ENCODE measurements at regions not wholly inside any gene's neighbourhood (a gene's known extent, or its start where the extent isn't known, plus 50 kb on each side); places are given as distances from the start of the nearest gene placed in this dataset.
"Not testable (repeated sequence)": the region's sequence is repeated elsewhere in the genome, so short reads cannot be mapped to it uniquely, and the experiment has no call there.

DNA sequence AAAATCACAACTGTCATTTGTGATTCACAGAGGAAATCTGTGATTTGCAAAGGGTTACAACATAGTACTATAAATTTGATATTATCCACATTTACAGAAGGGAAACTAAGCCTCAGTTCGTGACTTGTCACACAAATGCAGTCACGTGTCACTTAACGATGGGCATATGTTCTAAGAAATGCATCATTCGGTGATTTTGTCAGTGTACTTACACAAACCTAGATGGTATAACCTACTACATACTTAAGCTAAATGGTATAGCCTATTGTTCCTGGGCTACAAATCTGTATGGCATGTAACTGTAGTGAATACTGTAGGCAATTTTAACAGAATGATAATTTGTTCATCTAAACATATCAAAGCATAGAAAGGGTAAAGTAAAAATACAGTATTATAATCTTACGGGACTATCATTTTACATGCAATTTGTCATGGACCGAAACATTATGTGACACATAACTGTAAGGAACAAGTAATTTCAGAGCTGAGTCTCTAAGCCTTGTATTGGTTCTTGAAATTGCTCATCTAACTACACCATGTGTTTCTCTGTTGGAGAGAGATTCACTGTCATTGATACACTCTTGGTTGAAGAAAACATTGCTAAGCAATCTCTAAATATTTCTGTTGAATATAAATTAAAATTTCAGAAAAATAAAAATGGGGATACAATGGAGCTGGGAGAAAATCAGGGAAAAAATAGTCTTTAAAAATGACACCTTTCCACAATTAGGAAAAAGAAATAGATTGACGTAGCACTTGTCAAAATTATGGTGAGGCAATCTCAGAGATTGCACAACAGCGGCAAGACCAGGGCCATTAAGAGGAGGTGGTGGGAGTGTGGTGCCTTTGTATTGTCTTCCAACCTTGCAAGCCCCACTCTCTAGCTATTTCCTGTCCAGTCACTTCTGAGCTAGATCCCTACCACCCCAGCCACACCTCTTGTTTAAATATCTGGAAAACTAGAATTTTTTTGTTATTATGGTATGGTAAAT, 645.8 kb upstream of the TBL1XR1 start:
- no peak overlapping the region for H3K4me3 ChIP-seq (ENCODE audit: low read depth, low read length)
- TF ChIP-seq MYC (IDR thresholded peaks at IDR 0.05; ENCODE audit: low read depth, low read length), result no peak
- TF ChIP-seq, protein P1, sequence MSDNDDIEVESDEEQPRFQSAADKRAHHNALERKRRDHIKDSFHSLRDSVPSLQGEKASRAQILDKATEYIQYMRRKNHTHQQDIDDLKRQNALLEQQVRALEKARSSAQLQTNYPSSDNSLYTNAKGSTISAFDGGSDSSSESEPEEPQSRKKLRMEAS (IDR thresholded peaks at IDR 0.05; ENCODE audit: low read depth, low read length), result no peak
- TF ChIP-seq CTCF (IDR thresholded peaks at IDR 0.05; ENCODE audit: low read depth, low read length), result no peak
- TF ChIP-seq POLR2A (IDR thresholded peaks at IDR 0.05; ENCODE audit: extremely low read depth, insufficient read length), result no peak
- peak; percentile 64 for DNase-seq (ENCODE audit: low read depth)

GRCh38 chr3:177852001-177852807, 654.9 kb upstream of the TBL1XR1 start:
- DNase-seq (ENCODE audit: low read depth), result no peak
- TF ChIP-seq MYC (IDR thresholded peaks at IDR 0.05; ENCODE audit: low read depth, low read length) (no peak), CTCF (IDR thresholded peaks at IDR 0.05; ENCODE audit: low read depth, low read length) (no peak), POLR2A (IDR thresholded peaks at IDR 0.05; ENCODE audit: extremely low read depth, insufficient read length) (no peak)
- TF ChIP-seq, protein P1 (IDR thresholded peaks at IDR 0.05; ENCODE audit: low read depth, low read length), result no peak
- H3K4me3 ChIP-seq (ENCODE audit: low read depth, low read length), result no peak overlapping the region

GRCh38 chr3:177855021-177855420, 657.7 kb upstream of the TBL1XR1 start:
- no peak for DNase-seq (ENCODE audit: low read depth)
- TF ChIP-seq CTCF (IDR thresholded peaks at IDR 0.05; ENCODE audit: low read depth, low read length), result no peak
- no peak for TF ChIP-seq MYC (IDR thresholded peaks at IDR 0.05; ENCODE audit: low read depth, low read length)
- TF ChIP-seq POLR2A (IDR thresholded peaks at IDR 0.05; ENCODE audit: extremely low read depth, insufficient read length), result no peak
- TF ChIP-seq, protein P1 (IDR thresholded peaks at IDR 0.05; ENCODE audit: low read depth, low read length), result no peak
- no peak overlapping the region for H3K4me3 ChIP-seq (ENCODE audit: low read depth, low read length)

DNA sequence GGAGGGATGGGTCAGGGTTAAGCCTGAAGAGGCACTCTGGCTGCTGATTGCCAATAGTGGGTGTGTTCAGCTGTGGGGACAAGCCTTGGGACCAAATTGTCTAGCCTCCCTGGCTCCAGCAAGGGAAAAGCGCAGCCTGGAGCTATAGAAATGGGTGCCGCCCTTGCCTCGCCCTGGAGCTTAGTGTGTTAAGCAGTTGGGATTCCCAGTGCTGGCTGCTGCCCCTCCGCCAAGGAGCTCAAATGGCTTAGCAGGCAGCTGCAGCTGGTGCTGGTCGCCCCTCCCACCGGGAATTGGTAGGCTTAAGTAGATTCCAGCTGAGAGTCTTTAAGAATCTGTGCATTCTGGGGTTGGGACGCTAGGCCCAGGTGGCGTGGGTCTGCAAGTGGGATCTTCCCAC, 662.9 kb upstream of the TBL1XR1 start:
- TF ChIP-seq POLR2A (IDR thresholded peaks at IDR 0.05; ENCODE audit: extremely low read depth, insufficient read length), result no peak
- TF ChIP-seq MYC (IDR thresholded peaks at IDR 0.05; ENCODE audit: low read depth, low read length), result no peak
- TF ChIP-seq, protein P1 (IDR thresholded peaks at IDR 0.05; ENCODE audit: low read depth, low read length), result no peak
- no peak for TF ChIP-seq CTCF (IDR thresholded peaks at IDR 0.05; ENCODE audit: low read depth, low read length)
- no peak for DNase-seq (ENCODE audit: low read depth)
- no peak overlapping the region for H3K4me3 ChIP-seq (ENCODE audit: low read depth, low read length)

GRCh38 chr3:177862962-177863491, 665.7 kb upstream of the TBL1XR1 start:
- DNase-seq (ENCODE audit: low read depth), result no peak
- no peak overlapping the region for H3K4me3 ChIP-seq (ENCODE audit: low read depth, low read length)
- TF ChIP-seq MYC (IDR thresholded peaks at IDR 0.05; ENCODE audit: low read depth, low read length), result no peak
- TF ChIP-seq POLR2A (IDR thresholded peaks at IDR 0.05; ENCODE audit: extremely low read depth, insufficient read length), result no peak
- no peak for TF ChIP-seq CTCF (IDR thresholded peaks at IDR 0.05; ENCODE audit: low read depth, low read length)
- TF ChIP-seq, protein P1 (IDR thresholded peaks at IDR 0.05; ENCODE audit: low read depth, low read length), result no peak

- not testable (repeated sequence) for H3K4me3 ChIP-seq (ENCODE audit: low read depth, low read length); DNase-seq (ENCODE audit: low read depth)
Observed at GRCh38 chr3:177871267-177871666, 665.0 kb upstream of the KCNMB2 start.
